ENCODE measurements at regions not wholly inside any gene's neighbourhood (a gene's known extent, or its start where the extent isn't known, plus 50 kb on each side); places are given as distances from the start of the nearest gene placed in this dataset.

- no peak overlapping the region for H2AFZ ChIP-seq (ENCODE audit: insufficient read depth, low read depth, low read length, poor library complexity, severe bottlenecking)
- no peaks in the 10 kb centered on the region for H3K27me3 ChIP-seq (ENCODE audit: control insufficient read depth in 2 of 2, insufficient read depth in 2 of 2, low read length in 2 of 2)
- no peaks in the 10 kb centered on the region for H3K27me3 Mint-ChIP-seq (ENCODE audit: low read depth in 3 of 3)
- H3K9ac ChIP-seq (ENCODE audit: insufficient read depth, low read length, poor library complexity, severe bottlenecking) = no peak overlapping the region
- H3K27ac Mint-ChIP-seq = no peak overlapping the region
- no peaks in the 10 kb centered on the region for H3K36me3 Mint-ChIP-seq
- no peaks in the 10 kb centered on the region for H3K4me1 Mint-ChIP-seq
- H3K79me2 ChIP-seq (ENCODE audit: insufficient read depth, low read length) = no peaks in the 10 kb centered on the region
- intact Hi-C loops (cut with micrococcal nuclease) = no loop called here
- H3K4me2 ChIP-seq (replicated peaks; ENCODE audit: extremely low read depth, low read length, poor library complexity, severe bottlenecking) = no peak overlapping the region
- no peaks in the 10 kb centered on the region for H3K36me3 ChIP-seq (replicated peaks in 1 of 2; ENCODE audit: control insufficient read depth in 1 of 2, insufficient read depth in 2 of 2, low read length in 2 of 2)
- TF ChIP-seq CTCF (IDR thresholded peaks at IDR 0.05) = no peak
- DNase-seq = no peak
- H3K4me1 ChIP-seq (ENCODE audit: control insufficient read depth in 1 of 2, insufficient read depth in 2 of 2, low read length in 2 of 2) = no peaks in the 10 kb centered on the region
- WGBS (ENCODE audit: insufficient coverage) = no CpG with 5 or more reads among the region's 1 CpG
- H3K9me3 ChIP-seq (replicated peaks in 1 of 2; ENCODE audit: control insufficient read depth in 1 of 2, insufficient read depth in 1 of 2, low read length in 2 of 2) = no peaks in the 10 kb centered on the region
- H3K4me3 Mint-ChIP-seq = no peak overlapping the region
- H3K4me3 ChIP-seq (replicated peaks in 1 of 3; ENCODE audit: low read depth in 2 of 3, low read length in 3 of 3) = no peak overlapping the region
- peaks cover 0 to 4% (median 1%) of the 10 kb centered on the region in 7 donors for H3K9me3 Mint-ChIP-seq
- no peak overlapping the region for H3K27ac ChIP-seq (ENCODE audit: low read depth in 1 of 2, low read length in 2 of 2)
- no peaks in the 10 kb centered on the region for H4K20me1 ChIP-seq (ENCODE audit: insufficient read depth, low read length)
These were observed 441.5 kb upstream of the SPRY2 start for GRCh38 chr13:80782441-80782840.

- no CpG with 5 or more reads among the region's 1 CpG for WGBS (ENCODE audit: insufficient coverage)
- intact Hi-C loops (cut with micrococcal nuclease) = no loop called here
- no peak overlapping the region for H3K27ac Mint-ChIP-seq
These were observed 437.4 kb upstream of the SPRY2 start for GRCh38 chr13:80778297-80778696.

More at GRCh38 chr13:80778297-80778696, 437.4 kb upstream of the SPRY2 start:
- H3K4me3 ChIP-seq (replicated peaks in 1 of 3; ENCODE audit: low read depth in 2 of 3, low read length in 3 of 3) = no peak overlapping the region
- H3K27me3 ChIP-seq (ENCODE audit: control insufficient read depth in 2 of 2, insufficient read depth in 2 of 2, low read length in 2 of 2) = no peaks in the 10 kb centered on the region
- H3K36me3 Mint-ChIP-seq = no peaks in the 10 kb centered on the region
- no peaks in the 10 kb centered on the region for H3K36me3 ChIP-seq (replicated peaks in 1 of 2; ENCODE audit: control insufficient read depth in 1 of 2, insufficient read depth in 2 of 2, low read length in 2 of 2)
- H3K9me3 Mint-ChIP-seq = no peaks in the 10 kb centered on the region
- H3K27me3 Mint-ChIP-seq (ENCODE audit: low read depth in 3 of 3) = no peaks in the 10 kb centered on the region
- no peaks in the 10 kb centered on the region for H3K9me3 ChIP-seq (replicated peaks in 1 of 2; ENCODE audit: control insufficient read depth in 1 of 2, insufficient read depth in 1 of 2, low read length in 2 of 2)
- H3K4me1 Mint-ChIP-seq = no peaks in the 10 kb centered on the region
- H3K4me3 Mint-ChIP-seq = no peak overlapping the region
- no peak overlapping the region for H3K27ac ChIP-seq (ENCODE audit: low read depth in 1 of 2, low read length in 2 of 2)
- no peak overlapping the region for H2AFZ ChIP-seq (ENCODE audit: insufficient read depth, low read depth, low read length, poor library complexity, severe bottlenecking)
- no peak overlapping the region for H3K4me2 ChIP-seq (replicated peaks; ENCODE audit: extremely low read depth, low read length, poor library complexity, severe bottlenecking)
- H3K4me1 ChIP-seq (ENCODE audit: control insufficient read depth in 1 of 2, insufficient read depth in 2 of 2, low read length in 2 of 2) = no peaks in the 10 kb centered on the region
- H3K79me2 ChIP-seq (ENCODE audit: insufficient read depth, low read length) = no peaks in the 10 kb centered on the region
- no peaks in the 10 kb centered on the region for H4K20me1 ChIP-seq (ENCODE audit: insufficient read depth, low read length)
- no peak for DNase-seq
- no peak overlapping the region for H3K9ac ChIP-seq (ENCODE audit: insufficient read depth, low read length, poor library complexity, severe bottlenecking)
- TF ChIP-seq CTCF (IDR thresholded peaks at IDR 0.05) = no peak

Data from CD14-positive monocyte (primary cell).